ENCODE measurements at regions not wholly inside any gene's neighbourhood (a gene's known extent, or its start where the extent isn't known, plus 50 kb on each side); places are given as distances from the start of the nearest gene placed in this dataset.

GRCh38 chr15:35724626-35725025 lies 178.7 kb upstream of the DPH6 start:
- TF ChIP-seq CTCF (conservative IDR thresholded peaks at IDR 0.05 in 1 of 2, IDR thresholded peaks at IDR 0.05 in 1 of 2; ENCODE audit: low read depth in 1 of 2, low read length in 2 of 2) (no peak), EZH2 (IDR thresholded peaks at IDR 0.05; ENCODE audit: low read length, missing control alignments) (no peak)
